ENCODE measurements at regions not wholly inside any gene's neighbourhood (a gene's known extent, or its start where the extent isn't known, plus 50 kb on each side); places are given as distances from the start of the nearest gene placed in this dataset.
"Not testable (repeated sequence)": the region's sequence is repeated elsewhere in the genome, so short reads cannot be mapped to it uniquely, and the experiment has no call there.

GRCh38 chr11:87555101-87555500, 517.4 kb downstream of the TMEM135 start:
- DNase-seq (ENCODE audit: low read depth in 2 of 2) = no peak

GRCh38 chr11:87548797-87549196, 511.1 kb downstream of the TMEM135 start:
- DNase-seq (ENCODE audit: low read depth in 2 of 2) = no peak

DNA sequence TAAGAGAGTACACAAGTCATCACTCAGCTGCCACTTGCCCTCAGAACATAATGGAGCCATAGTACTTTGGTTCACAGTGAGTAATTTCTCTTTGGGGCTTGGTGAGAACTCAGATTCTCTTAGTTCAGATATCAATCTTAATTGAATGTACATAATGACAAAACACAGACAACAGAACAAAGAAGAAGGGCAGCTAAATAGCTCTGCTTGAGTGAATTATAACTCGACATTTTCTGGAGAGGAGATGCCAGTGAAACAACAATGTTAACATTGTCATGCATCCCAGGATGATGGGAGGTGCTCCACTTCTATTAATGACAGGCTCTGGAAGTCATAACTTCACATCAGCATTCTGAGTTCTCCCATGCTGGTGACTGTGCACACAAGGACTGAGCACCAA, 508.1 kb downstream of the TMEM135 start:
- no peak for DNase-seq (ENCODE audit: low read depth in 2 of 2)

- no peak for DNase-seq (ENCODE audit: low read depth in 2 of 2)
Observed at GRCh38 chr11:87539596-87539995, 501.9 kb downstream of the TMEM135 start.

DNA sequence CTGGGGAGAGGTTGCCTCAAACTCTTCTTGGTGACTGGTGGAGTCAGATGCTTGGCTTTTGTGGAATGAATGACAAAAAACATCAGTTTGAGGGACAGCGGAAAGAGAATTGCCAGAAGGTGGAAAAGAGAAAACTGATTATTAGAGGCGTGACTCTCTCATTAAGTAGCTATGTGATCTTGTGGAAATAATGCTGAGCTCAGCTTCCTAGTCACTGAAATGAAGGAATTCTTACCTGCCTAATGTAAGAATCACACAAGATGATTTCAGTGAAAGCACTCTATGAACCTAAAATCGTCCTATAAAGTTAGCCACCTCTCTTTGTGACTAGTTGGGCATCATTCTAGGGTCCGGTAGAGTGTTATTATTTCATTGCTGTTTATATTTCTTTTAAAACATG, 498.8 kb downstream of the TMEM135 start:
- no peak for DNase-seq (ENCODE audit: low read depth in 2 of 2)

- no peak for DNase-seq (ENCODE audit: low read depth in 2 of 2)
Observed at GRCh38 chr11:87536016-87536415, 498.3 kb downstream of the TMEM135 start.

- no peak for DNase-seq (ENCODE audit: low read depth in 2 of 2)
Observed at GRCh38 chr11:87535513-87535912, 497.8 kb downstream of the TMEM135 start.

DNA sequence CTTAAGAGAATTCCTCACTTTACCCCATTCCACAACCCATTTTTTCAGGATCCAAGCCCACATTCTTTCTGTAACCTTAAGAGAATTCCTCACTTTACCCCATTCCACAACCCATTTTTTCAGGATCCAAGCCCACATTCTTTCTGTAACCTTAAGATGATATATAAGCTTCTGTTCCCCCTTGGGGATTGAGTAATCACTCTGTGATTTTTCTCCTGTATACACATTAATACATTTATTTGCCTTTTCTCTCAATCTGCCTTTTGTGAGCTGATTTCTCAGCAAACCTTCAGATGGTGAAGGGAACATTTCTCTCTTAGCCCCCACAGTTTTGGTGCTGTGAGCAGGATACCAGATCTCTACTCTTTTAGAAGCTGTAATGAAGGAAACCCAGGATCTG, 494.1 kb downstream of the TMEM135 start:
- DNase-seq (ENCODE audit: low read depth in 2 of 2) = not testable (repeated sequence)

DNA sequence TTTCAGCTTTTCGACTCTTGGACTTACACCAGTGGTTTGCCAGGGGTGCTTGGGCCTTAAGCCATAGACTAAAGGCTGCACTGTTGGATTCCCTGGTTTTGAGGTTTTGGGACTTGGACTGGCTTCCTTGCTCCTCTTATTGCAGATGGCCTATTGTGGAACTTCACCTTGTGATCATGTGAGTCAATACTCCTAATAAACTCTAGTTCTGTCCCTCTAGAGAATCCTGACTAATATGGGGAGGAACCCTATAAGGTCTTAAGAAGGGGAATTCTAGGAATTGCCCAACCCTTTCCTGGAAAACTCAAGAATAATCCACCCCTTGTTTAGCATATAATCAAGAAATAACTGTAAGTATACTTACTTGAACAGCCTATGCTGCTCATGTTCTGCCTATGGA, 491.8 kb downstream of the TMEM135 start:
- no peak for DNase-seq (ENCODE audit: low read depth in 2 of 2)

- DNase-seq (ENCODE audit: low read depth in 2 of 2) = no peak
Observed at GRCh38 chr11:87528752-87529151, 491.0 kb downstream of the TMEM135 start.

DNA sequence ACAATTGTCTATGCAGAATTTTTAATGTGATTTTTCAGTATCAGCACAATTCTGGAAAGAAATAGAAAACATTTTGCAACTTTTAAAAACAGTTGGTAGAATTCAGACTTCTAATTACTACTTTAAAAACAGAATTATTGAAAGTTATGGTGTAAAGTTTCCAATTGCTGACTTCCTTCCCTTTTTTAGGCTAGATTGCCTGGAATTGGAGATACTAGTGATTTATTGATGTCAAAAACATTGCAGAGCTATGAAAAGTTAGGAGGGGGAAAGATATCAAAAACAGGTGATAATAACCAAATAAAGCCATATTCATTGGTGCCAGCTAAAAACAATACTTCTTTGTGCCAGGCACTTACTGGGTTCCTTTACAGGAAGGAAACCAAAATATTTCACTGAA, 485.5 kb downstream of the TMEM135 start:
- DNase-seq (ENCODE audit: low read depth in 2 of 2) = no peak

DNA sequence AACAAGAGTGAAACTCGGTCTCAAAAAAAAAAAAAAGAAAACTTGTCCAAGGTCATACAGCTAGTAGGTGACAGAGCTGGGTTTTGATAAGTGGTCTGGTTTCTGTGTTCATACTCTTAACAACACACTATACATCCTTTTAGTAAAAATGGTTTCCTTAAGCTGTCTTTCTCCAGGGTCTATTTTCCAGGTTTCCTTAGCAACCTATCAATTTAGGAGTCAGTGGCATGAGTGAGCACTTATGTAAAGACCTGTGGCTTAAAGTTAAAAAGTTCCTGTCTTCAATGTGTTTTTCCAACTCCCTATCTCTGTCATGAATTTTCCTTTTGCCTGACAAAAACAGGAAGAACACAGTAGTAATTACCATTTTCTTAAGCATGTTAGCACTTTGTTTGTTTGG, 480.5 kb downstream of the TMEM135 start:
- DNase-seq (ENCODE audit: low read depth in 2 of 2) = no peak

GRCh38 chr11:87517351-87517750, 479.6 kb downstream of the TMEM135 start:
- no peak for DNase-seq (ENCODE audit: low read depth in 2 of 2)

DNA sequence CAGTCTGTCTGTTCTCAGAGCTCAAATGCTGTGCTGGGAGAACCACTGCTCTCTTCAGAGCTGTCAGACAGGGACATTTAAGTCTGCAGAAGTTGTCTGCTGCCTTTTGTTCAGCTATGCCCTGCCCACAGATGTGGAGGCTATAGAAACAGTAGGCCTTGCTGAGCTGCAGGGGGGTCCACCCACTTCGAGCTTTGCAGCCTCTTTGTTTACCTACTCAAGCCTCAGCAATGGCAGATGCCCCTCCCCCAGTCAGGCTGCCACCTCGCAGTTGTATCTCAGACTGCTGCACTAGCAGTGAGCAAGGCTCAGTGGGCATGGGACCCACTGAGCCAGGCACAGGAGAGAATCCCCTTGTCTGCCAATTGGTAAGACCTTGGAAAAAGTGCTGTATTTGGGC, 470.0 kb downstream of the TMEM135 start:
- DNase-seq (ENCODE audit: low read depth in 2 of 2) = not testable (repeated sequence)

GRCh38 chr11:87506946-87507345, 469.2 kb downstream of the TMEM135 start:
- DNase-seq (ENCODE audit: low read depth in 2 of 2) = not testable (repeated sequence)

- DNase-seq (ENCODE audit: low read depth in 2 of 2) = no peak
Observed at GRCh38 chr11:87501388-87501787, 463.7 kb downstream of the TMEM135 start.

DNA sequence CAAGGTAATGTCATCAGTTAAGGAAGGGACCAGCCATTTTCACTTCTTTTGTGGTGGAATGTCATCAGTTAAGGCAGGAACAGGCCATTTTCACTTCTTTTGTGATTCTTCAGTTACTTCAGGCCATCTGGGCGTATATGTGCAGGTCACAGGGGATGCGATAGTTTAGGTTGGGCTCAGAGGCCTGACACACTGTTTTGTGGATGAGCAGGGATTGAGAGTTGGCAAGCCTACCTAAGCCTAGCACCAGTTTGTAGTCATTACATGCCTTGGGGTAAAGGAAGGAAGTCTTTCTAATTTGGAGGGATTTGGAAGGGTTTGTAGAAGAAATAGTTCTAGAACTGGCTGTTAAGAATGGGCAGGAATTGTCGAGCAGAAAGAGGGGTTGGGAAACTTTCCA, 457.2 kb downstream of the TMEM135 start:
- DNase-seq (ENCODE audit: low read depth in 2 of 2) = not testable (repeated sequence)

DNA sequence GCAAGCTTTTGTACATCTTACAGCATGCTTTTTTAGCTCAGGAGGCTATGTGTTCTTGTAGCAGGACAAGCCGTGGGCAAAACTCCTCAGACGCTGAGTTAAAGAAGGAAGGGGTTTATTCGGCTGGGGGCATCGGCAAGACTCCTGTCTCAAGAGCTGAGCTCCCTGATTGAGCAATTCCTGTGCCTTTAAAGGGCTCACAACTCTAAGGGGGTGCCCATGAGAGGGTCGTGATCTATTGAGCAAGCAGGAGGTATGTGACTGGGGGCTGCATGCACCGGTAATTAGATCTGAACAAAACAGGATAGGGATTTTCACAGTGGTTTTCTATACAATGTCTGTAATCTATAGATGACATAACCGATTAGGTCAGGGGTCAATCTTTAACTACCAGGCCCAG, 456.3 kb downstream of the TMEM135 start:
- not testable (repeated sequence) for DNase-seq (ENCODE audit: low read depth in 2 of 2)

DNA sequence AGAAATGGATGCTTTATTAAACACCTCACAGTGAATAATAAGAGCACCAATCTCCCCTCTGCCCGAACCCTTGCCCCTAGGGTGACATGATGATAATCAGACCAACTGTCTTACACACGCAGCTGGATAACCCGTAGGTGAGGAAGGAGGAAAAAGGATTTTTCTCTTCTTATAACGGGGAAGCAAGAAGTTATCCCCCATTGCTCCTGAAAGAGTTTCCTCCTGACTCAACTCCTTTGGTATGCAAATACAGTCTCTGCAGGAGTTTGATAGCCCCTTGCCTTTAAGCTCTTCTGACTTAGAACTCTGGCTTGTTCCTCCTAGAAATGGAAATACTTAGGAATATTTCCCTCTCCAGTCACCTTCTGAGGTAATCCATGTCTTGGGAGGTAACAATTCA, 455.8 kb downstream of the TMEM135 start:
- DNase-seq (ENCODE audit: low read depth in 2 of 2) = no peak

DNA sequence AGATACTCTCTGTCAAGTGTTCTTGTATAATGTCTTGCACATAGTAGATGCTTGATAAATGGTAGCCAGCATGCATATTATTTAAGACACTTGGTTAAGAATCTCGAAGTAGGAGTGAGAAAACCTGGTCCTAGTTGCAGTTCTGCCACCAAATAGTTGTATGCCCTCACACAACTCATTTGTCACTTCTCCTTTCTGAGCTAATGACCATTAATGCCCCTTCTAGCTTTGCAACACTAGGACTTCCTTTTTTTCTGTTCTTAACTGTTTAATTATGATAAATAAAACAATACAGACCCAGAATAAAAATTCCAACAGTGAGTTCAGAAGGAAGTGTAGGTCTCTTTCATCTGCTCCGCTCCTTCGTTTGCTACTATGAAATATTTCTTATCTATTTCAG, 453.6 kb downstream of the TMEM135 start:
- no peak for DNase-seq (ENCODE audit: low read depth in 2 of 2)

GRCh38 chr11:87490671-87491070, 452.9 kb downstream of the TMEM135 start:
- no peak for DNase-seq (ENCODE audit: low read depth in 2 of 2)

DNA sequence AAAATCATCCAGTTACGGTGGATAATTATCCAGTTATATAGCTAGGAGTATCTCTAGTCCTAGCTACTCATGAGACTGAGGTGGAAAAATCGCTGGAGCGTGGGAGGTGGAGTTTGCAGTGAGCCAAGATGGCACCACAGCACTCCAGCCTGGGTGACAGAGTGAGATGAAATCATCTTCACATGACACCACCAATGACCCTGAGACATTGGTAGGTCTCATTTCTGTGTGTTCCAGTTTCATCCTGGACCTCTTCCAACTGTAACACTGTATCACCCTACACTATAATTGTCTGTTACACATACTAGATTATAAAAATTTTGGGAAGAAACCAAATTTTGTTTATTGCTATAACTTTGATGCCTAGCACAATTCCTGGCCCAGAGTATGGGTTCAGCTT, 446.8 kb downstream of the TMEM135 start:
- no peak for DNase-seq (ENCODE audit: low read depth in 2 of 2)

DNA sequence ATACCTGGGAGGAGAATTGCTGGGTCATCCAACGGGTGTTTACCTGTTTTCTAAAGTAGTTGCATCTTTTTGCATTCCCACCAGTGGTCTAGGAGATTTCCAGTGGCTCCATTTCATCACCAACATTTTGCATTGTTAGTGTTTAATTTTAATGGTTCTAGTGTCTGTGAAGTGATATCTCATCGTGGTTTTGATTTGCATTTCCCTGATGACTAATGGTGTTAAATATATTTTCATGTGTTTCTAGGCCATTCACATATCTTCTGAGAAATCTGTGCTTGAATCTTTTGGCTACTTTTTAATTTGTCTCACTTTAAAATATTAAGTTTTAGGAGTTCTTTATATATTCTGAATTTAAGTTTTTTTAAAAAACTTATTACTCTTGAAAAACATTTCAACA, 439.6 kb downstream of the TMEM135 start:
- DNase-seq (ENCODE audit: low read depth in 2 of 2) = no peak

DNA sequence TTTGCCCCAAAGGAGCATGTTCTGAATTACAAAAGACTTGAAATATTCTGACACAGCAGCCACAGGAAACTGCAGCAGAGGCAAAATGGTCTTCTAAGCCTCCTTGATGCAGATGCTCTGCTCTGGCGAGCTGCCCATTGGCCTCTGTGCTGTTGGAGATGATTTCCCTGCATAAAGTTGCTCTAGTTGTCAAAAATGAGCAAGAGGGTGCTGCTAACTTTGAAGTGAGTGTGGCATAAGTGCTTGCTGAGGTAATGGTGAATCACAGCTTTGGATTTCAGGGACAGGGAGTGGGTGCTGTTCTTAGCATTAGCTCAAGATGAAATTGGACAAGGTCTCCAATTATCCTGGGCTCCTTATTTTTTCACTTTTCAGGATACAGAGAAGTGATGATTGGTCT, 435.4 kb downstream of the TMEM135 start:
- no peak for DNase-seq (ENCODE audit: low read depth in 2 of 2)

GRCh38 chr11:87466223-87466622, 428.5 kb downstream of the TMEM135 start:
- no peak for DNase-seq (ENCODE audit: low read depth in 2 of 2)
